ENCODE measurements at regions not wholly inside any gene's neighbourhood (a gene's known extent, or its start where the extent isn't known, plus 50 kb on each side); places are given as distances from the start of the nearest gene placed in this dataset.

DNA sequence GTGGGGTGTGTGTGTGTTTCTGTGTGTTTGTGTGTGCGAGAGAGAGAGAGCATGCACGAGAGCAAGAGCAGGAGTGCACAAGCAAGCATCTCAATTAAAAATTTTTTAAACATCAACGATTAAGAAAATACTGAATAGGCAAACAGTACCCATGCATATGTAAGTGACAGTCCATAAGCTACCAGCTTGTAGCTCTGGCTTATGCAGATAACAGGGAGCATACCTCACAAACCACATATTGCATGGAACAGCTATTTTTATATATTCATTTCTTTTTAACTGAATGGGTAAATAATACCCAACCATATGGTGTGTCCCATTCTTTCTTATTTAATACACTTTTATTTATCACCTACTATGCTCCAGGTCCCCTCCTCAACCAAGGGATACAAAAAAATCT, 234.5 kb downstream of the KBTBD8 start:
- TF ChIP-seq CEBPB (IDR thresholded peaks at IDR 0.05) (no peak), RAD21 (IDR thresholded peaks at IDR 0.05; ENCODE audit: low read depth) (no peak), TCF12 (IDR thresholded peaks at IDR 0.05; ENCODE audit: low read depth) (no peak), EP300 (IDR thresholded peaks at IDR 0.05; ENCODE audit: borderline replicate concordance) (no peak), NFIC (IDR thresholded peaks at IDR 0.05) (no peak), ZBTB7A (IDR thresholded peaks at IDR 0.05; ENCODE audit: low read depth) (no peak)

DNA sequence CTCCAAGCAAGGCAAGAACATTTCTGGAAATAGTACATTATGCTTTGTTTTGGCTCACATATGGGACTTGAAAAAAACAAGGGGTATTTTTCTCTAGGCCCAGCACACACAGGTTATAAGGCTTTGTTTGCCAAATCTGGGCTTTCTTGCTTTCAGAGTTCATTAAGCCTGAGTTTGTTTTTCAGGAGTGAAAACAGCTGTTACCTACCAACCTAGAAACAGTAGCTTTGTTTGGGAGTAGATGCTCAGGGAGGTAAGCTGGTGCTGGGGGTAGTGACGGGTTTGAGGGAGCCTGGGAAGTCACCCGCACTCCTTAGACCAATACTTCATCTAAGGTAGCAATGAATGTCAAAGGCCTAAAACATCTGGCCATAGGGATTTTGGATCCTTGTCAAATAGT, 241.2 kb downstream of the KBTBD8 start:
- TF ChIP-seq, protein P1, sequence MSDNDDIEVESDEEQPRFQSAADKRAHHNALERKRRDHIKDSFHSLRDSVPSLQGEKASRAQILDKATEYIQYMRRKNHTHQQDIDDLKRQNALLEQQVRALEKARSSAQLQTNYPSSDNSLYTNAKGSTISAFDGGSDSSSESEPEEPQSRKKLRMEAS (IDR thresholded peaks at IDR 0.05) = no peak
- no peak for TF ChIP-seq EP300 (IDR thresholded peaks at IDR 0.05; ENCODE audit: borderline replicate concordance)
- TF ChIP-seq CEBPB (IDR thresholded peaks at IDR 0.05) = no peak
- TF ChIP-seq RAD21 (IDR thresholded peaks at IDR 0.05; ENCODE audit: low read depth) = no peak
- TF ChIP-seq, protein P2, sequence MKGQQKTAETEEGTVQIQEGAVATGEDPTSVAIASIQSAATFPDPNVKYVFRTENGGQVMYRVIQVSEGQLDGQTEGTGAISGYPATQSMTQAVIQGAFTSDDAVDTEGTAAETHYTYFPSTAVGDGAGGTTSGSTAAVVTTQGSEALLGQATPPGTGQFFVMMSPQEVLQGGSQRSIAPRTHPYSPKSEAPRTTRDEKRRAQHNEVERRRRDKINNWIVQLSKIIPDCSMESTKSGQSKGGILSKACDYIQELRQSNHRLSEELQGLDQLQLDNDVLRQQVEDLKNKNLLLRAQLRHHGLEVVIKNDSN (IDR thresholded peaks at IDR 0.05) = no peak
- no peak for TF ChIP-seq TEAD4 (IDR thresholded peaks at IDR 0.05)
- no peak for TF ChIP-seq ZBTB7A (IDR thresholded peaks at IDR 0.05; ENCODE audit: low read depth)
- TF ChIP-seq NFIC (IDR thresholded peaks at IDR 0.05) = no peak
- no peak for TF ChIP-seq EGR1 (IDR thresholded peaks at IDR 0.05)
- TF ChIP-seq TCF12 (IDR thresholded peaks at IDR 0.05; ENCODE audit: low read depth) = no peak
- TF ChIP-seq, protein P3, sequence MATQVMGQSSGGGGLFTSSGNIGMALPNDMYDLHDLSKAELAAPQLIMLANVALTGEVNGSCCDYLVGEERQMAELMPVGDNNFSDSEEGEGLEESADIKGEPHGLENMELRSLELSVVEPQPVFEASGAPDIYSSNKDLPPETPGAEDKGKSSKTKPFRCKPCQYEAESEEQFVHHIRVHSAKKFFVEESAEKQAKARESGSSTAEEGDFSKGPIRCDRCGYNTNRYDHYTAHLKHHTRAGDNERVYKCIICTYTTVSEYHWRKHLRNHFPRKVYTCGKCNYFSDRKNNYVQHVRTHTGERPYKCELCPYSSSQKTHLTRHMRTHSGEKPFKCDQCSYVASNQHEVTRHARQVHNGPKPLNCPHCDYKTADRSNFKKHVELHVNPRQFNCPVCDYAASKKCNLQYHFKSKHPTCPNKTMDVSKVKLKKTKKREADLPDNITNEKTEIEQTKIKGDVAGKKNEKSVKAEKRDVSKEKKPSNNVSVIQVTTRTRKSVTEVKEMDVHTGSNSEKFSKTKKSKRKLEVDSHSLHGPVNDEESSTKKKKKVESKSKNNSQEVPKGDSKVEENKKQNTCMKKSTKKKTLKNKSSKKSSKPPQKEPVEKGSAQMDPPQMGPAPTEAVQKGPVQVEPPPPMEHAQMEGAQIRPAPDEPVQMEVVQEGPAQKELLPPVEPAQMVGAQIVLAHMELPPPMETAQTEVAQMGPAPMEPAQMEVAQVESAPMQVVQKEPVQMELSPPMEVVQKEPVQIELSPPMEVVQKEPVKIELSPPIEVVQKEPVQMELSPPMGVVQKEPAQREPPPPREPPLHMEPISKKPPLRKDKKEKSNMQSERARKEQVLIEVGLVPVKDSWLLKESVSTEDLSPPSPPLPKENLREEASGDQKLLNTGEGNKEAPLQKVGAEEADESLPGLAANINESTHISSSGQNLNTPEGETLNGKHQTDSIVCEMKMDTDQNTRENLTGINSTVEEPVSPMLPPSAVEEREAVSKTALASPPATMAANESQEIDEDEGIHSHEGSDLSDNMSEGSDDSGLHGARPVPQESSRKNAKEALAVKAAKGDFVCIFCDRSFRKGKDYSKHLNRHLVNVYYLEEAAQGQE (IDR thresholded peaks at IDR 0.05; ENCODE audit: low read depth) = no peak
- no peak for TF ChIP-seq YY1 (IDR thresholded peaks at IDR 0.05; ENCODE audit: low read depth)

DNA sequence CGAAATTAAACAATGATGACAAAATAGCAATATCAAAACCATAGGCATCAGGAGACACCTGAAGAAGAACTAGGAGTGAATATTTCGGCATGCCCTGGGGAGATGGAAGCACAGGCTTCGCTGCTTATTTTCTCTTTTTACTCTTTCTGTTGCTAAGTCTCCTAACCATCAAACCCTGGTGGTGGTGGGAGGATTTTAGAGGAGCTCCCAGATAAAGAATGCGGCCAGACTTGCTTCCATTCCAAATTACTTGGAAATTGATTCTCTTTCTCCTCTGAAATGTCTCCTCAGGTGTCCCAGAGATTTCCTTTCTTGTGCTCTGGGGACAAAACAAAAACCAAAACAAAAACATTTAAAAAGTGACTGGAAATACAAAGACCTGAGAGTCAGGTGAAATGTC, 243.0 kb downstream of the KBTBD8 start:
- no peak for TF ChIP-seq YY1 (IDR thresholded peaks at IDR 0.05; ENCODE audit: low read depth)
- TF ChIP-seq EGR1 (IDR thresholded peaks at IDR 0.05) = no peak
- TF ChIP-seq EP300 (IDR thresholded peaks at IDR 0.05; ENCODE audit: borderline replicate concordance) = no peak

DNA sequence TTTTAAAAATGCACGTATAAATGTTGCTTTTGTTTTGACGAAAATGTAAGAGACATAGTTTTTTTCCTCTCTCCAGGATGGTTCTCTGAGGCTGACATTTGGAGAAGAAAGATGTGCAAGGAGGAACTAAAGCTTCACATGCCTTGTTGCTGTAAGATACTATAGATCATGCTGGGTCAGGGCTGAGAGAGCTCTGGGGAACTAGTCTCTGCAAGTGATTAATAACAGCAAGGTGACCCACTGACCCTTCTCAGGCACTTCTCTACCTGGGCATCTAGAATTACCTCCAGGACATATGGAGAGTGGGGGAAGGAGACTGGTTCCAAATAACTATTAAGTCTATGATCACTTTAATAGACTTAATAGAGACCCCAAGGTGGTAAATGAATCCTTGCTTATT, 246.0 kb downstream of the KBTBD8 start:
- TF ChIP-seq EGR1 (IDR thresholded peaks at IDR 0.05) = no peak
- TF ChIP-seq TEAD4 (IDR thresholded peaks at IDR 0.05) = no peak
- no peak for TF ChIP-seq TAF1 (IDR thresholded peaks at IDR 0.05; ENCODE audit: low read depth)
- no peak for TF ChIP-seq FOXM1 (IDR thresholded peaks at IDR 0.05; ENCODE audit: borderline replicate concordance, low read depth)
- no peak for TF ChIP-seq CREB1 (IDR thresholded peaks at IDR 0.05; ENCODE audit: low read depth)
- no peak for TF ChIP-seq RAD21 (IDR thresholded peaks at IDR 0.05; ENCODE audit: low read depth)
- TF ChIP-seq ZBTB7A (IDR thresholded peaks at IDR 0.05; ENCODE audit: low read depth) = no peak
- TF ChIP-seq, protein P2 (IDR thresholded peaks at IDR 0.05) = no peak
- TF ChIP-seq CEBPB (IDR thresholded peaks at IDR 0.05) = no peak
- no peak for TF ChIP-seq NFIC (IDR thresholded peaks at IDR 0.05)
- TF ChIP-seq TCF12 (IDR thresholded peaks at IDR 0.05; ENCODE audit: low read depth) = no peak
- TF ChIP-seq YY1 (IDR thresholded peaks at IDR 0.05; ENCODE audit: low read depth) = no peak
- no peak for TF ChIP-seq EP300 (IDR thresholded peaks at IDR 0.05; ENCODE audit: borderline replicate concordance)
- TF ChIP-seq, protein P1 (IDR thresholded peaks at IDR 0.05) = no peak
- TF ChIP-seq, protein P3 (IDR thresholded peaks at IDR 0.05; ENCODE audit: low read depth) = no peak

DNA sequence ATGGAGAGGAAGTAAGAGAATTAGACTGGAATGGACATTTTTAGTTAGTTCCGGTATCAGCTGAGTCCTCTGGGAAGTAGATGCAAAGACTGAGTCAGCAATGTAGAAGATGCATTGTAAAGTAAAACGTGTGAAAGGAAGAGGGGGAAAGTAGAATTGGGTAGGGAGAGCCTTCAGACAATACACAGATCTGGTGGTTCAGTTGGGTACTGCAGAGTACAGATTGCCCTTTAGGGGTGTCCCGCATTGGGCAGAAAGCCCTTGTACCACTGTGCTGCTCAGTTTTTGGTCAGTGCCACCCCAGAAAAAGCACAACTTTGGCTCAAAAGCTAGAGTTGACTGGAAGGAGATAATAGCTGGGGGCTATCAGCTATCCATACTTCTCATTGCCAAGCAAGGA, 247.4 kb downstream of the KBTBD8 start:
- TF ChIP-seq, protein P1 (IDR thresholded peaks at IDR 0.05) = no peak

DNA sequence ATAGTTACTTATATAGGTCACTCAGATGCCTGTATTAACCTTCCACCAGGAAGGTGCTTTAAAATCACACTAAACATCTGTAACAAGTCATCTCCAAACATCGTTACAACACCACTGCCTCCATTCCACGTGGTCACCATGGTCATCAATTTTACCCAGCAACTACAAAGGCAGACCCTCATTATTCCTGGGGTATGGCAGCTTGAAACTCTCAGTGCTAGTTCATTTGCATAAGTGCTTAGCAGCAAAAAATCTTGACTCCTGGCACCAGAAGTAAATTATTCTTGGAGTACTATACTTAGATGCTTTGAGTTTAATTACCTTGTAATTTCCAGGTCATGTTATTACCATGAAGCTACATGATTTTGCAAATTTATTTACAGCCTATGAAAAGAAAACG, 250.6 kb downstream of the KBTBD8 start:
- TF ChIP-seq RAD21 (IDR thresholded peaks at IDR 0.05; ENCODE audit: low read depth) = no peak
- TF ChIP-seq EGR1 (IDR thresholded peaks at IDR 0.05) = no peak
- no peak for TF ChIP-seq ZBTB7A (IDR thresholded peaks at IDR 0.05; ENCODE audit: low read depth)
- no peak for TF ChIP-seq CREB1 (IDR thresholded peaks at IDR 0.05; ENCODE audit: low read depth)
- no peak for TF ChIP-seq TAF1 (IDR thresholded peaks at IDR 0.05; ENCODE audit: low read depth)
- no peak for TF ChIP-seq TEAD4 (IDR thresholded peaks at IDR 0.05)
- no peak for TF ChIP-seq YY1 (IDR thresholded peaks at IDR 0.05; ENCODE audit: low read depth)
- no peak for TF ChIP-seq TCF12 (IDR thresholded peaks at IDR 0.05; ENCODE audit: low read depth)

Measured in Ishikawa (cell line).